Ishikawa (cell line): ENCODE measurements at regions not wholly inside any gene's neighbourhood (a gene's known extent, or its start where the extent isn't known, plus 50 kb on each side); places are given as distances from the start of the nearest gene placed in this dataset.

Experiments used
- CEBPB ChIP-seq: IDR thresholded peaks from 2 replicates; pipeline ENCODE4 v1.6.1; 2012
- EP300 ChIP-seq: IDR thresholded peaks from 2 replicates; pipeline ENCODE4 v1.6.1; 2012; ENCODE audit warnings: borderline replicate concordance
- NFIC ChIP-seq: IDR thresholded peaks from 2 replicates; pipeline ENCODE4 v1.6.1; 2012
- RAD21 ChIP-seq: IDR thresholded peaks from 2 replicates; pipeline ENCODE4 v1.6.1; 2012; ENCODE audit warnings: low read depth
- TAF1 ChIP-seq: IDR thresholded peaks from 2 replicates; pipeline ENCODE4 v1.6.1; 2012; ENCODE audit warnings: low read depth, mild to moderate bottlenecking
- TCF12 ChIP-seq: IDR thresholded peaks from 2 replicates; pipeline ENCODE4 v1.6.1; 2012; ENCODE audit warnings: low read depth
- TF ChIP-seq, protein P1 (sequence below): IDR thresholded peaks from 2 replicates; pipeline ENCODE4 v1.6.1; 2012
- TF ChIP-seq, protein P2 (sequence below): IDR thresholded peaks from 2 replicates; pipeline ENCODE4 v1.6.1; 2012

DNA sequence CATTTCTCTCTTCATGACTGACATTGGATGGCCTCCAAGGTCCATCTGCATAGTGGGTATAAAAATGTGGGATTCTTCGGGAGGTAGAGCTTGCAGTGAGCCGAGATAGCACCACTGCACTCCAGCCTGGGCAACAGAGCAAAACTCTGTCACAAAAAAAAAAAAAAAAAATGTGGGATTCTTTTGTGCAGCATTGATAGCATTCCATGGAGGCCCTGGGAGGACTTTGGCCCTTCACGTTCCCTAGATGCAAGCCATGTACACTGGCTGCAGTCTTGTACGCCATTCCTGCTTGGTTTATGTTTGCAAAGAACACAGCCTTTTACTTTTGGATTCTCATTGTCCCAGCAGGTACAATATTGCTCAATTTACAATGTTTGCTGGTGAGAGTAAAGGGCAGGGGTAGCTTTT, 157.8 kb downstream of the SLCO4C1 start:
- TF ChIP-seq TCF12 (no peak), TAF1 (no peak), NFIC (no peak), CEBPB (no peak), RAD21 (no peak), EP300 (no peak)
- TF ChIP-seq, protein P1, sequence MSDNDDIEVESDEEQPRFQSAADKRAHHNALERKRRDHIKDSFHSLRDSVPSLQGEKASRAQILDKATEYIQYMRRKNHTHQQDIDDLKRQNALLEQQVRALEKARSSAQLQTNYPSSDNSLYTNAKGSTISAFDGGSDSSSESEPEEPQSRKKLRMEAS, result no peak
- TF ChIP-seq, protein P2, sequence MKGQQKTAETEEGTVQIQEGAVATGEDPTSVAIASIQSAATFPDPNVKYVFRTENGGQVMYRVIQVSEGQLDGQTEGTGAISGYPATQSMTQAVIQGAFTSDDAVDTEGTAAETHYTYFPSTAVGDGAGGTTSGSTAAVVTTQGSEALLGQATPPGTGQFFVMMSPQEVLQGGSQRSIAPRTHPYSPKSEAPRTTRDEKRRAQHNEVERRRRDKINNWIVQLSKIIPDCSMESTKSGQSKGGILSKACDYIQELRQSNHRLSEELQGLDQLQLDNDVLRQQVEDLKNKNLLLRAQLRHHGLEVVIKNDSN, result no peak
